Calu3 (cell line): ENCODE measurements at regions not wholly inside any gene's neighbourhood (a gene's known extent, or its start where the extent isn't known, plus 50 kb on each side); places are given as distances from the start of the nearest gene placed in this dataset.

ENCODE experiments used
- BruUV-seq: library from RNA; stranded (reverse); fragments of 400-500 nt; replicated peaks from 2 replicates; lab custom pipeline; 2021; lab: Mats Ljungman, UMichigan
- CTCF ChIA-PET: fragments of 300-600 bp; sonication (Branson Sonifier 250); formaldehyde crosslinking; loops from one replicate; lab custom pipeline; 2022; ENCODE audit warnings: antibody characterized with exemption; lab: Charles Lee
- DNase-seq: peaks from one replicate; pipeline ENCODE4 v3.0.0; 2022
- H3K27ac Mint-ChIP-seq: one replicate; pipeline ENCODE4 v1.8.0; 2022; ENCODE audit warnings: mixed read lengths; ENCODE audit not compliant: unreplicated experiment
- H3K27me3 Mint-ChIP-seq: one replicate; pipeline ENCODE4 v1.8.0; 2022; ENCODE audit warnings: mixed read lengths; ENCODE audit not compliant: unreplicated experiment
- H3K36me3 Mint-ChIP-seq: one replicate; pipeline ENCODE4 v1.8.0; 2022; ENCODE audit warnings: mild to moderate bottlenecking, moderate library complexity, mixed read lengths; ENCODE audit not compliant: insufficient read depth, unreplicated experiment
- H3K4me1 Mint-ChIP-seq: one replicate; pipeline ENCODE4 v1.8.0; 2022; ENCODE audit warnings: mild to moderate bottlenecking, low read depth, mixed read lengths; ENCODE audit not compliant: unreplicated experiment
- H3K4me3 Mint-ChIP-seq: one replicate; pipeline ENCODE4 v1.8.0; 2022; ENCODE audit warnings: mild to moderate bottlenecking, low read depth, moderate library complexity, mixed read lengths; ENCODE audit not compliant: unreplicated experiment
- H3K9me3 Mint-ChIP-seq: one replicate; pipeline ENCODE4 v1.8.0; 2022; ENCODE audit warnings: low read depth, mixed read lengths; ENCODE audit not compliant: unreplicated experiment
- CTCF ChIP-seq: fragments of 200-600 bp; IDR thresholded peaks from one replicate; pipeline ENCODE4 v1.8.0; 2022; ENCODE audit warnings: antibody characterized with exemption; ENCODE audit not compliant: unreplicated experiment
- intact Hi-C: fragments of 100-400 bp; cut with micrococcal nuclease; formaldehyde crosslinking; loops from one replicate; pipeline ENCODE4 v1.10.0; 2022; ENCODE audit not compliant: unreplicated experiment

- CTCF ChIA-PET: no interaction called here
- Mint-ChIP-seq H3K9me3 (no peaks in the 10 kb centered on the region), H3K4me1 (no peaks in the 10 kb centered on the region), H3K27ac (no peak overlapping the region), H3K4me3 (no peak overlapping the region), H3K36me3 (no peaks in the 10 kb centered on the region), H3K27me3 (no peaks in the 10 kb centered on the region)
- BruUV-seq: no TSS peak
- no peak for DNase-seq
- no peak for TF ChIP-seq CTCF
- intact Hi-C loops: no loop called here
Measured at GRCh38 chr4:137082061-137082460, 450.2 kb downstream of the PCDH18 start.

GRCh38 chr4:137076908-137077307, 455.4 kb downstream of the PCDH18 start:
- intact Hi-C loops: no loop called here
- no peaks in the 10 kb centered on the region for H3K36me3 Mint-ChIP-seq
- no peaks in the 10 kb centered on the region for H3K27me3 Mint-ChIP-seq

GRCh38 chr4:137075586-137075985, 456.7 kb downstream of the PCDH18 start:
- Mint-ChIP-seq H3K9me3 (no peaks in the 10 kb centered on the region), H3K36me3 (no peaks in the 10 kb centered on the region), H3K27me3 (no peaks in the 10 kb centered on the region), H3K27ac (no peak overlapping the region), H3K4me3 (no peak overlapping the region), H3K4me1 (no peaks in the 10 kb centered on the region)
- TF ChIP-seq CTCF: no peak
- no TSS peak for BruUV-seq
- no peak for DNase-seq
- intact Hi-C loops: no loop called here
- CTCF ChIA-PET: no interaction called here

More at GRCh38 chr4:137076908-137077307, 455.4 kb downstream of the PCDH18 start:
- DNase-seq: no peak
- CTCF ChIA-PET: no interaction called here
- no peaks in the 10 kb centered on the region for H3K4me1 Mint-ChIP-seq
- TF ChIP-seq CTCF: no peak
- no peak overlapping the region for H3K4me3 Mint-ChIP-seq
- no TSS peak for BruUV-seq
- H3K27ac Mint-ChIP-seq: no peak overlapping the region
- H3K9me3 Mint-ChIP-seq: no peaks in the 10 kb centered on the region

GRCh38 chr4:137070614-137071013, 461.7 kb downstream of the PCDH18 start:
- H3K27ac Mint-ChIP-seq: no peak overlapping the region
- no TSS peak for BruUV-seq
- CTCF ChIA-PET: no interaction called here
- no peaks in the 10 kb centered on the region for H3K27me3 Mint-ChIP-seq
- intact Hi-C loops: no loop called here
- H3K4me1 Mint-ChIP-seq: no peaks in the 10 kb centered on the region
- no peak for TF ChIP-seq CTCF
- no peak for DNase-seq
- H3K4me3 Mint-ChIP-seq: no peak overlapping the region
- H3K9me3 Mint-ChIP-seq: no peaks in the 10 kb centered on the region
- no peaks in the 10 kb centered on the region for H3K36me3 Mint-ChIP-seq
